Peyer's patch (tissue), 4 donors: ENCODE measurements at regions not wholly inside any gene's neighbourhood (a gene's known extent, or its start where the extent isn't known, plus 50 kb on each side); places are given as distances from the start of the nearest gene placed in this dataset.

Experiments
- CTCF ChIP-seq, 6 experiments: fragments of 450-650 bp in 4 of 6; fragments of 200-600 bp in 2 of 6; sonication (generic) in 1 of 6; IDR thresholded peaks; one replicate each; pipeline ENCODE4 v1.5.1; 2017 to 2019; ENCODE audit warnings: antibody characterized with exemption in 6 of 6, mild to moderate bottlenecking in 3 of 6, moderate library complexity in 1 of 6
- POLR2A ChIP-seq, 2 donors: fragments of 450-650 bp; IDR thresholded peaks; one replicate each; pipeline ENCODE4 v1.5.1; 2017; ENCODE audit warnings: antibody characterized with exemption in 2 of 2, mild to moderate bottlenecking in 2 of 2, moderate library complexity in 2 of 2

DNA sequence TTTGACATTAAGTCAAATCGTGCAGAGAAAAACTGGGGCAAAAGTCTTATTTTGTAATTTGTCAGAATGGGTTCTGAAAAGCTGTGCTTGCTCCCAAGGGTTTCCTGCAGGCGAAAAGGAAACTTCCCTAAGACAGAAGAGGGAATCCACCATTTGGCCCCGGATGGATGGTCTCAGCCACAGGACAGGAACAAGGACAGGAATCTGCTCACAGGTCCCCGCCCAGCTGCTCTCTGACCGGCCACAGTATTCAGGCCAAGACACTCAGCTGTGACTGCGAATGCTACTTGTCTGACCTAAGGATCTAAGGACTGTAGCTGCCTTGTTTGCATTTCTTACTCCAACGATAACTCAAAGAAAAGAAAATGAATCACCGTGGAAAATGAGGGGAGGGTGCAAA is 197.0 kb downstream of the BMP7 start:
- TF ChIP-seq CTCF (IDR thresholded peaks at IDR 0.05) (no peak), POLR2A (IDR thresholded peaks at IDR 0.05) (no peak)
